K562 (cell line): ENCODE measurements at regions not wholly inside any gene's neighbourhood (a gene's known extent, or its start where the extent isn't known, plus 50 kb on each side); places are given as distances from the start of the nearest gene placed in this dataset.

Experiments used
- ATAC-seq: fragments of 200-7000 bp; cut with Tn5 transposase; 3 replicates; pipeline ENCODE4 v1.9.1; 2020; ENCODE audit warnings: moderate library complexity
- BruUV-seq: library from RNA; stranded (reverse); fragments of 400-500 nt; replicated peaks from 2 replicates; lab custom pipeline; 2021; lab: Mats Ljungman, UMichigan
- CTCF ChIA-PET: fragments of 300-600 bp; formaldehyde crosslinking; extraction: SDS; loops from one replicate; lab custom pipeline; 2021; ENCODE audit warnings: low intra/inter-chr PET ratio; lab: Yijun Ruan, JAX
- POLR2A ChIA-PET: fragments of 300-600, 350-650 bp; sonication (Branson Sonifier 250); formaldehyde crosslinking; extraction: SDS; loops from one replicate; lab custom pipeline; 2021; ENCODE audit warnings: antibody characterized with exemption, inconsistent platforms; lab: Yijun Ruan, JAX
- DNase-seq, 4 experiments: peaks; one replicate each; pipeline versions ENCODE4 v3.0.0 to v3.0.0-alpha.2; 2011 to 2018; ENCODE audit warnings: low spot score in 3 of 4, mixed read lengths in 3 of 4; ENCODE audit errors: extremely low read depth in 1 of 4
- FAIRE-seq: peaks from 2 replicates; lab custom pipeline; 2011; peaks lifted over from hg19 to GRCh38; lab: Jason Lieb, UNC
- H2AFZ ChIP-seq: 2 replicates; pipeline ENCODE4 v1.6.0; 2011; ENCODE audit warnings: low read depth, low read length, control low read depth, inconsistent platforms
- H3K27ac ChIP-seq: fragments of 200-600 bp; 3 replicates; pipeline ENCODE4 v1.8.0; 2011; ENCODE audit warnings: low read depth, mild to moderate bottlenecking, control low read depth, inconsistent platforms, low read length, moderate library complexity, mixed read lengths; ENCODE audit errors: extremely low read depth
- H3K27me3 ChIP-seq, 2 experiments: fragments of 300-600 bp in 1 of 2; 2 replicates in 1 of 2; 3 replicates in 1 of 2; pipeline versions ENCODE4 v1.6.0 to v1.8.0; 2011; ENCODE audit warnings: inconsistent platforms in 2 of 2, low read length in 2 of 2, mild to moderate bottlenecking in 1 of 2, mixed read lengths in 1 of 2, moderate library complexity in 1 of 2; ENCODE audit not compliant: control insufficient read depth in 2 of 2, insufficient read depth in 2 of 2
- H3K36me3 ChIP-seq: fragments of 300-600 bp; 3 replicates; pipeline ENCODE4 v1.8.0; 2011; ENCODE audit warnings: mild to moderate bottlenecking, low read length, inconsistent platforms; ENCODE audit not compliant: control insufficient read depth, insufficient read depth
- H3K4me1 ChIP-seq, 2 experiments: fragments of 200-600 bp in 1 of 2; replicated peaks in 1 of 2; 2 replicates in 1 of 2; 3 replicates in 1 of 2; pipeline versions ENCODE4 v1.5.1 to v1.8.0; 2011; ENCODE audit warnings: inconsistent platforms in 2 of 2, low read length in 2 of 2, mild to moderate bottlenecking in 1 of 2, mixed read lengths in 1 of 2, moderate library complexity in 1 of 2; ENCODE audit not compliant: control insufficient read depth in 2 of 2, insufficient read depth in 2 of 2
- H3K4me2 ChIP-seq: 2 replicates; pipeline ENCODE4 v1.6.1; 2011; ENCODE audit warnings: low read length, control low read depth, inconsistent platforms, mixed read lengths; ENCODE audit not compliant: insufficient read depth
- H3K4me3 ChIP-seq: fragments of 200-600 bp; sonication (generic), shearing (Covaris generic); 2 replicates; pipeline ENCODE4 v1.5.1; 2016; ENCODE audit warnings: control low read depth, inconsistent platforms
- H3K79me2 ChIP-seq: fragments of 200-600 bp; 3 replicates; pipeline ENCODE4 v1.8.0; 2011; ENCODE audit warnings: low read length, inconsistent platforms; ENCODE audit not compliant: control insufficient read depth, insufficient read depth
- H3K9ac ChIP-seq, 2 experiments: 2 replicates each; pipeline versions ENCODE4 v1.6.0 to v1.6.1; 2011; ENCODE audit warnings: low read depth in 2 of 2, low read length in 2 of 2, control low read depth in 1 of 2, inconsistent platforms in 1 of 2, mild to moderate bottlenecking in 1 of 2, mixed read lengths in 1 of 2; ENCODE audit not compliant: insufficient read depth in 1 of 2
- H3K9me1 ChIP-seq: one replicate; pipeline ENCODE4 v1.6.0; 2011; ENCODE audit warnings: inconsistent platforms, mild to moderate bottlenecking, low read length, moderate library complexity; ENCODE audit not compliant: control insufficient read depth, insufficient read depth
- H3K9me3 ChIP-seq: replicated peaks from 2 replicates; pipeline ENCODE4 v1.5.1; 2011; ENCODE audit warnings: low read depth, low read length, inconsistent platforms; ENCODE audit not compliant: control insufficient read depth, insufficient read depth
- H4K20me1 ChIP-seq: replicated peaks from 2 replicates; pipeline ENCODE4 v1.6.1; 2011; ENCODE audit warnings: low read length, inconsistent platforms, mixed read lengths; ENCODE audit not compliant: control insufficient read depth, insufficient read depth
- ATF1 ChIP-seq, 2 experiments: fragments of 450-650 bp in 1 of 2; IDR thresholded peaks; 2 replicates each; pipeline ENCODE4 v1.6.1; 2016; ENCODE audit warnings: missing compliant biosample characterization in 1 of 2, missing genetic modification characterization in 1 of 2
- CBX5 ChIP-seq: IDR thresholded peaks from 2 replicates; pipeline ENCODE4 v1.6.1; 2014; ENCODE audit warnings: low read depth, borderline replicate concordance
- CREB3L1 ChIP-seq: fragments of 450-650 bp; IDR thresholded peaks from 2 replicates; pipeline ENCODE4 v1.6.1; 2014; ENCODE audit warnings: low read depth, mild to moderate bottlenecking, moderate library complexity, borderline replicate concordance
- L3MBTL2 ChIP-seq: fragments of 450-650 bp; IDR thresholded peaks from 2 replicates; pipeline ENCODE4 v1.6.1; 2016; ENCODE audit warnings: mild to moderate bottlenecking, moderate library complexity
- SIRT6 ChIP-seq: IDR thresholded peaks from one replicate; pipeline ENCODE4 v1.6.1; 2012; ENCODE audit warnings: low read depth, mild to moderate bottlenecking, control low read depth, inconsistent platforms, low read length, moderate library complexity
- ZBTB1 ChIP-seq: sonication (generic); formaldehyde crosslinking; IDR thresholded peaks from 2 replicates; pipeline ENCODE4 v1.8.1; 2023; ENCODE audit warnings: missing genetic modification reagents, low read depth, mild to moderate bottlenecking, borderline replicate concordance
- ZNF12 ChIP-seq: sonication (generic); formaldehyde crosslinking; IDR thresholded peaks from 2 replicates; pipeline ENCODE4 v1.4.0; 2020; ENCODE audit warnings: mild to moderate bottlenecking, missing genetic modification reagents
- WGBS: fragments of 100-300 bp; shearing (Covaris generic); methylation state at CpG from one replicate; pipeline ENCODE4 v1.1.6; 2016; ENCODE audit warnings: low coverage, mixed read lengths; ENCODE audit not compliant: insufficient coverage; ENCODE audit errors: missing lambda C conversion rate; 5-methylcytosine and 5-hydroxymethylcytosine counted together
- in situ Hi-C: fragments of 300-500 bp; cut with MboI; formaldehyde crosslinking; loops from 4 replicates; pipeline ENCODE4 v1.15.0; 2018; ENCODE audit warnings: inconsistent platforms, mixed read lengths
- intact Hi-C: fragments of 100-400 bp; cut with micrococcal nuclease; formaldehyde crosslinking; loops from 2 replicates; pipeline ENCODE4 v1.14.2; 2022

- no peak overlapping the region for H2AFZ ChIP-seq
- no peak for TF ChIP-seq ZNF12
- TF ChIP-seq SIRT6 = no peak
- TF ChIP-seq CBX5 = no peak
- no peak for TF ChIP-seq ATF1 (CRISPR knock-in tag; IDR thresholded peaks at IDR 0.05)
- no peak for TF ChIP-seq ATF1 (tag; IDR thresholded peaks at IDR 0.05)
- TF ChIP-seq CREB3L1 = no peak
- no peak for TF ChIP-seq ZBTB1 (CRISPR knock-in tag)
- no peak for TF ChIP-seq L3MBTL2
- no peak for DNase-seq
- intact Hi-C loops (no loop called here), in situ Hi-C loops (no loop called here)
- 3% methylated on average over 3 of the region's 3 CpGs for WGBS
- no peak overlapping the region for H3K27ac ChIP-seq
- no peaks in the 10 kb centered on the region for H4K20me1 ChIP-seq
- H3K4me2 ChIP-seq = no peak overlapping the region
- no TSS peak for BruUV-seq
- no peak overlapping the region for H3K4me3 ChIP-seq
- no peaks in the 10 kb centered on the region for H3K27me3 ChIP-seq
- ATAC-seq = no peak
- no peaks in the 10 kb centered on the region for H3K9me3 ChIP-seq
- no peaks in the 10 kb centered on the region for H3K36me3 ChIP-seq
- H3K9me1 ChIP-seq = no peaks in the 10 kb centered on the region
- ChIA-PET POLR2A (interaction anchor here (0.7 kb wide), 1 partner anchor 64 kb away, joined by 3 read pairs; no protein-coding TSS in a partner anchor), CTCF (no interaction called here)
- no peak for FAIRE-seq
- H3K9ac ChIP-seq = no peak overlapping the region
- no peaks in the 10 kb centered on the region for H3K4me1 ChIP-seq
- no peaks in the 10 kb centered on the region for H3K79me2 ChIP-seq
Observed at GRCh38 chr7:54940748-54941147, 78.1 kb upstream of the EGFR start.
